Chondrocyte (in vitro differentiated cells): ENCODE measurements at regions not wholly inside any gene's neighbourhood (a gene's known extent, or its start where the extent isn't known, plus 50 kb on each side); places are given as distances from the start of the nearest gene placed in this dataset.

Source experiments
- DNase-seq: peaks from one replicate; pipeline ENCODE4 v3.0.0; 2021; ENCODE audit warnings: mixed read lengths, low spot score
- H3K27ac Mint-ChIP-seq: one replicate; pipeline ENCODE4 v1.8.0; 2021; ENCODE audit warnings: mild to moderate bottlenecking, moderate library complexity, mixed read lengths; ENCODE audit not compliant: unreplicated experiment
- H3K27me3 Mint-ChIP-seq: 2 replicates; pipeline ENCODE4 v1.8.0; 2021; ENCODE audit warnings: low read depth, mixed read lengths
- H3K36me3 Mint-ChIP-seq: 2 replicates; pipeline ENCODE4 v1.8.0; 2021; ENCODE audit warnings: low read depth, mixed read lengths
- H3K4me1 Mint-ChIP-seq: 2 replicates; pipeline ENCODE4 v1.8.0; 2021; ENCODE audit warnings: low read depth, mild to moderate bottlenecking, mixed read lengths
- H3K4me3 Mint-ChIP-seq: one replicate; pipeline ENCODE4 v1.8.0; 2021; ENCODE audit warnings: mild to moderate bottlenecking, moderate library complexity, mixed read lengths; ENCODE audit not compliant: unreplicated experiment
- H3K9me3 Mint-ChIP-seq: 2 replicates; pipeline ENCODE4 v1.8.0; 2021; ENCODE audit warnings: low read depth, mixed read lengths
- TF ChIP-seq, protein P1 (sequence below): fragments of 200-600 bp; sonication (generic); IDR thresholded peaks from 2 replicates; pipeline ENCODE4 v1.5.0; 2021; ENCODE audit warnings: antibody characterized with exemption, mild to moderate bottlenecking, moderate library complexity

DNA sequence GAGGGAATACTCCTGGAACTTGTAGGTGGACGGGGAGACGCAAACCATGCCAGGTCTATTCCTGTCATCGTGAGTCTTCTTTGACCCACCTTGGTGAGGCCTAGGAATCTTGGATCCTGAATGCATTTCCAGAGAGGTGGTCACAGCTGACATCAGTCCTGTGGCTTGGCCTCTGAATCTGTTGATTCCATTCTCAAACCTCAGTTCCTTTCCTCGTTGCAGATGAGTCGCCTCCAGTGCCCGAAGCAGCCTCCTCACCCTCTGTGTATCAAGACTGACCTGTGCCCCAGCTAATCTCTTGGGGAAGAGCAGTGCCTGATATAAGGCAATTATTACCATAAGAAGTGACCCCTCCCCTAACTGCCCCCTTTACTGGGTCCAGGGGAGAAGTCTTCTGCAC is 118.1 kb downstream of the SMIM20 start:
- Mint-ChIP-seq H3K36me3 (peaks cover 3% of the 10 kb centered on the region), H3K27me3 (no peaks in the 10 kb centered on the region), H3K27ac (peak overlapping the region; percentile 97), H3K4me3 (no peak overlapping the region), H3K9me3 (peaks cover 3% of the 10 kb centered on the region), H3K4me1 (peaks cover 43% of the 10 kb centered on the region)
- no peak for DNase-seq
- TF ChIP-seq, protein P1, sequence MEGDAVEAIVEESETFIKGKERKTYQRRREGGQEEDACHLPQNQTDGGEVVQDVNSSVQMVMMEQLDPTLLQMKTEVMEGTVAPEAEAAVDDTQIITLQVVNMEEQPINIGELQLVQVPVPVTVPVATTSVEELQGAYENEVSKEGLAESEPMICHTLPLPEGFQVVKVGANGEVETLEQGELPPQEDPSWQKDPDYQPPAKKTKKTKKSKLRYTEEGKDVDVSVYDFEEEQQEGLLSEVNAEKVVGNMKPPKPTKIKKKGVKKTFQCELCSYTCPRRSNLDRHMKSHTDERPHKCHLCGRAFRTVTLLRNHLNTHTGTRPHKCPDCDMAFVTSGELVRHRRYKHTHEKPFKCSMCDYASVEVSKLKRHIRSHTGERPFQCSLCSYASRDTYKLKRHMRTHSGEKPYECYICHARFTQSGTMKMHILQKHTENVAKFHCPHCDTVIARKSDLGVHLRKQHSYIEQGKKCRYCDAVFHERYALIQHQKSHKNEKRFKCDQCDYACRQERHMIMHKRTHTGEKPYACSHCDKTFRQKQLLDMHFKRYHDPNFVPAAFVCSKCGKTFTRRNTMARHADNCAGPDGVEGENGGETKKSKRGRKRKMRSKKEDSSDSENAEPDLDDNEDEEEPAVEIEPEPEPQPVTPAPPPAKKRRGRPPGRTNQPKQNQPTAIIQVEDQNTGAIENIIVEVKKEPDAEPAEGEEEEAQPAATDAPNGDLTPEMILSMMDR, result no peak

DNA sequence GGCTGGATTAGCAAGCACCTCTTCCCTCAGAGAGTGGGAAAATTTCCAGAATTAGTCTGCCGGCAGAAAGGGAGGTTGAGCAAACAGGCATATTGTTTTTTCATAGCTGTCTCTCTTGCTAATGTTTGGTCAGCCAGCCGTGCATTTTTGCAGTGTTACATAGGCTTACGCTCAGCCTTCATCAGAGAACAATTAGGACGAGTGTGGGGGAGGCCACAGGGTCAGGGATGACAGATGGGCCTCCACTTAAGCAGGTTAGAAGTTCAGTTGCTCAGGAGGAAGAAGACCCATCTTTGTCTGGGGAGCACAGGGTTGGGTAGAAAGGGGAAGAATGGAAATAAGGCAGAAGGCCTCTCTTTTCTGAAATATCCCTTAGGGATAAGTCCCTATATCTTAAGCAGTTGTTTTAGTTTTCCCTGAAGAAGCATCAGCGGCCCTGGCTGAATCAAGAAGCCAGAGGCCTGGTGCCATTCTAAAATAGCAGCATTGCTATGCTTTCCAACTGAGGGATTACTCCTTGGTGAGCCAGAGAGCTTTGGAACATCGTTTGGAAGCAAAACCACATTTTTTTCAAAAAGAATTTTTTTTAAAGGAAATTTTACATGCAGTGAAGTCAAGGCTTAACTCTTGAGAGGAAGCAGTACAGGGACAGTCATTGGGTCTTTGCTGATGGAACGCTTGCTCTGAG is 118.8 kb downstream of the SMIM20 start:
- DNase-seq, result no peak
- Mint-ChIP-seq H3K27me3 (no peaks in the 10 kb centered on the region), H3K9me3 (peaks cover 3% of the 10 kb centered on the region), H3K4me3 (peak overlapping the region; percentile 33), H3K27ac (peak overlapping the region; percentile 97), H3K4me1 (peaks cover 43% of the 10 kb centered on the region), H3K36me3 (peaks cover 3% of the 10 kb centered on the region)
- TF ChIP-seq, protein P1, result no peak

DNA sequence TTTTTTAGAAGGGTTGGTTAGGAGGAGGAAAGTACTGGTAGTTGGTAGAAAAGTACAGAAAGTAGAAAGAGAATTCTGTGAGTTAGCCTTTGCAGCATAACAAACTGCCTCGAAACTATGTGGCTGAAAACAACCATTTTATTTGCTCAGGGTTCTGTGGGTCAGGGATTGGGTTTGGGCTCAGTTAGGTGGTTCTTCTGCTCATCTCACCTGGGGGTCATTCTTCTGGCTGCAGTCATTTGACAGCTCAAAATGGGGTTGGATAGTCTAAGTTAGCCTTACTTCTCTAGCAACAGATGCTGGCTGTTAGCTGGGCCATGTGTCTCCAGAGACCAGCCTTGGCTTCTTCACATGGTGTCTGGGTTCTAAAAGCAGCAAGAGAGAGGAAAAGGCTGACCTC is 119.4 kb downstream of the SMIM20 start:
- H3K4me3 Mint-ChIP-seq, result peak overlapping the region; percentile 33
- no peak for DNase-seq
- H3K27ac Mint-ChIP-seq, result peak overlapping the region; percentile 97

DNA sequence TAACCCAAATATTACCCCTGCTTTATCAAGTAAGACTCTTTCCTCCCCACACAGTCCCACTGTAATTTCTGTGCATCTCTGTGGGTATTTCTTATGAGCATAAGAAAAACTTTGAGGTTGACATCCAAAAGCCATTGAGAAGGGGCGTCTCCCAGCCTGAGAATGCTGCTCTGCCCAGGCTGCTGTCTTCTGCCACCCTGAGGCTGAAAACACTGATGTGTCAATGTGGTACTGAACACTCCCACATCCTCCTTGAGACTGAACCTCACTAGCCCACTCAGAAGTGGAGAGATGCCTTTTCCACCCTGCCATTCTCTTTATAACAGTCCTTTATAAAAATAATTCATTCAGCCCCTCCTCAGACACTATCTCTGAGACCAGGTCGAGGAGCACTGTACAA is 120.8 kb downstream of the SMIM20 start:
- TF ChIP-seq, protein P1, result no peak
- Mint-ChIP-seq H3K4me1 (peaks cover 38% of the 10 kb centered on the region), H3K27ac (no peak overlapping the region), H3K4me3 (no peak overlapping the region), H3K9me3 (peaks cover 3% of the 10 kb centered on the region), H3K27me3 (no peaks in the 10 kb centered on the region), H3K36me3 (peaks cover 3% of the 10 kb centered on the region)
- DNase-seq, result no peak

More for the DNA sequence above, 119.4 kb downstream of the SMIM20 start:
- Mint-ChIP-seq H3K4me1 (peaks cover 43% of the 10 kb centered on the region), H3K36me3 (peaks cover 3% of the 10 kb centered on the region), H3K9me3 (peaks cover 3% of the 10 kb centered on the region), H3K27me3 (no peaks in the 10 kb centered on the region)
- TF ChIP-seq, protein P1, result no peak

DNA sequence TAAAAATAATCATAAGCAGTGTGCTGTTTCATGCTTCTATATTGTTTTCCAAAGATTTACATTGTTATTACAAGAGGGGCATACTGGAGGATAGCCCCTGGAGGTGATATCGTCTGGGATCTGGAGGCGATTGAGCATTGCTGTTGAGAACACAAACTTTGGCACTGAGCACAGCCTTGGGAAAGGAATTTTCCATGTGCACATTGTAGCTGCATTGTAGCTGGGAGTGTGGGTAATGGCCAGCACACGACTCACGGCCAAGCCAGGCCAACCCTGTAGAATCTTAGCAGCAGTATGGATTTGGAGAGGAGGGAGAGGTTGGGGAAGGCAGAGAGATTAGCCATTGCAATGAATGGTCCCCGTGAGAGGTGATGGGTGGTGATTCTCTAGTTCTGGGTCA is 121.9 kb downstream of the SMIM20 start:
- TF ChIP-seq, protein P1, result no peak
- Mint-ChIP-seq H3K9me3 (peaks cover 3% of the 10 kb centered on the region), H3K27ac (no peak overlapping the region), H3K36me3 (peaks cover 3% of the 10 kb centered on the region), H3K27me3 (no peaks in the 10 kb centered on the region), H3K4me1 (peaks cover 27% of the 10 kb centered on the region), H3K4me3 (no peak overlapping the region)
- no peak for DNase-seq
